GM06990 (cell line): ENCODE measurements at regions not wholly inside any gene's neighbourhood (a gene's known extent, or its start where the extent isn't known, plus 50 kb on each side); places are given as distances from the start of the nearest gene placed in this dataset.

Source experiments
- DNase-seq: peaks from one replicate; pipeline ENCODE4 v3.0.0-alpha.2; 2011; ENCODE audit not compliant: insufficient read length; ENCODE audit errors: extremely low read depth
- H3K27me3 ChIP-seq: replicated peaks from 2 replicates; pipeline ENCODE4 v1.6.0; 2011; ENCODE audit warnings: low read length; ENCODE audit not compliant: control insufficient read depth, insufficient read depth
- H3K36me3 ChIP-seq: 2 replicates; pipeline ENCODE4 v1.5.1; 2011; ENCODE audit warnings: low read length; ENCODE audit not compliant: control insufficient read depth, insufficient read depth
- H3K4me3 ChIP-seq: replicated peaks from 2 replicates; pipeline ENCODE4 v1.5.1; 2011; ENCODE audit warnings: low read depth, mild to moderate bottlenecking, control low read depth, low read length
- TF ChIP-seq, protein P1 (sequence below): IDR thresholded peaks from 2 replicates; pipeline ENCODE4 v1.5.1; 2011; ENCODE audit warnings: low read length, control low read depth, mild to moderate bottlenecking, inconsistent platforms; ENCODE audit not compliant: insufficient read depth, poor library complexity, severe bottlenecking

DNA sequence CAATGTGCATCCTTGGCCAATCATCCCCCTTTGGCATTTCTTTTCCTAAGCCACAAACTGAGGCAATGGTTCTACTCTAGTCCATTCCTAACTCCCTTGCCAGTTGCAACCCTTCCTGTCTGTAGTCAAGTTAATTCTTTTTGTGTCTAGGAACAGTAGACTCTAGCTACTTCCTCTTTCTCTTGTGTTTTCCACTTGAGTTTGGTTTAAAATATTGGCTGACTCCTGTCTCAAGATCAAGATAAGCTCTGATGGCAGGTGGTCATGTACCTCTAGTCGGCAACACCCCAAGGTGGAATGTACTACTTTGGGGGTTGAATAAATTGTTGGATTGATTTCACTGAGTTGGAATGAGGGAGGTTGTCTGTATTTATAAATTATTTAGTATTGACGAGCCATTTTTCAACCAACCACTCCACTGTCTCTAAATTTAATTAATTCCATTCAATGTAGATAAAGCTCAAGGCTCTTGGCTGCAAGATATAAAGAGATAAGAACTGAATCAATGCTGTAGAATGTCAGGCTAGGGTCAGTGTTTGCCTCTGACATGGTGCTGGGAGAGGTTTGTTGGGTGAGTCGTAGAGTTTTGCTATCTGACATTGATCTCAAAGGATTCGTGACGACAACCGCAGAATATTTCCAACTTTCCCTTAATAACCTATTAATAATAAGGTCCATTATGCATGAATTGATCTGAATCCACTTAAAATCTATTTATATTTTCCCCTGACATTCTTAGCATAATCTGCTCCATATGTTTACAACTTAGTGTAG lies 188.7 kb upstream of the APCDD1 start:
- Histone ChIP-seq H3K4me3 (no peak overlapping the region), H3K36me3 (no peaks in the 10 kb centered on the region), H3K27me3 (no peaks in the 10 kb centered on the region; the same call in none of the 2 replicates)
- TF ChIP-seq, protein P1, sequence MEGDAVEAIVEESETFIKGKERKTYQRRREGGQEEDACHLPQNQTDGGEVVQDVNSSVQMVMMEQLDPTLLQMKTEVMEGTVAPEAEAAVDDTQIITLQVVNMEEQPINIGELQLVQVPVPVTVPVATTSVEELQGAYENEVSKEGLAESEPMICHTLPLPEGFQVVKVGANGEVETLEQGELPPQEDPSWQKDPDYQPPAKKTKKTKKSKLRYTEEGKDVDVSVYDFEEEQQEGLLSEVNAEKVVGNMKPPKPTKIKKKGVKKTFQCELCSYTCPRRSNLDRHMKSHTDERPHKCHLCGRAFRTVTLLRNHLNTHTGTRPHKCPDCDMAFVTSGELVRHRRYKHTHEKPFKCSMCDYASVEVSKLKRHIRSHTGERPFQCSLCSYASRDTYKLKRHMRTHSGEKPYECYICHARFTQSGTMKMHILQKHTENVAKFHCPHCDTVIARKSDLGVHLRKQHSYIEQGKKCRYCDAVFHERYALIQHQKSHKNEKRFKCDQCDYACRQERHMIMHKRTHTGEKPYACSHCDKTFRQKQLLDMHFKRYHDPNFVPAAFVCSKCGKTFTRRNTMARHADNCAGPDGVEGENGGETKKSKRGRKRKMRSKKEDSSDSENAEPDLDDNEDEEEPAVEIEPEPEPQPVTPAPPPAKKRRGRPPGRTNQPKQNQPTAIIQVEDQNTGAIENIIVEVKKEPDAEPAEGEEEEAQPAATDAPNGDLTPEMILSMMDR, result no peak
- DNase-seq, result no peak

DNA sequence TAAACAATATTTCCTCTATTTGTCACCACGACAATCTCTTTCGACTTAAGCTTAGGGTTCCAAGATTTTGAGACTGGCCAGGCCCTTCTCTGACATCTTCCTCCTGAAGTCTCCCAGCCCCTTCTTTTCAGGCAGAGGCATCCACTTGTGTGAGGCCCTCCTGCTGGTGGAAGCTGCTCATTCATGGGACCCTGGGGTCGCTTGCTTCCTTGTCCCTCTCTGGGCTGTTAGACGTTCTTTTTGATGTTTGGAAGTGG lies 188.2 kb upstream of the APCDD1 start:
- TF ChIP-seq, protein P1, result no peak
- no peak overlapping the region for H3K4me3 ChIP-seq
- no peaks in the 10 kb centered on the region for H3K36me3 ChIP-seq
- DNase-seq, result no peak
- no peaks in the 10 kb centered on the region; the same call in none of the 2 replicates for H3K27me3 ChIP-seq

DNA sequence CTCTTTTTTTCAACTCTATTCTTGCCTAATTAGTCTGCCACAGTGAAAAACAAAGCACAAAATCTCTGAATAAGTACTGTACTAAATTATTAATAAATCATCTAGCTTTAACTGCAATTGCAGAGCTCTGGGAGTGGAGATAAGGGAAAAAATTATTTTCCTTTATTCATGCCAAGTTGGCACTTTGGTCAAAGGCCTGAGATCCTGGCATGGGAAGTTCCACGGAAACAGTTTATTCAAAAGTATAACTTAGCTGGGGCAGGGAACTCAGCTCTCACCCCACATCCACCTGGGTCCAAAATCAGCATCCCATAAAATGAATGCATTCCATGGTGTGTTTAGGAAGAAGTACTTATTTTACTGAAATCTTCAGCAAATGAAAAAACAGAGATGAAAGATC lies 185.2 kb upstream of the APCDD1 start:
- H3K4me3 ChIP-seq, result no peak overlapping the region
- DNase-seq, result no peak
- TF ChIP-seq, protein P1, result no peak
- no peaks in the 10 kb centered on the region; the same call in 1 of the 2 replicates for H3K27me3 ChIP-seq
- no peaks in the 10 kb centered on the region for H3K36me3 ChIP-seq

DNA sequence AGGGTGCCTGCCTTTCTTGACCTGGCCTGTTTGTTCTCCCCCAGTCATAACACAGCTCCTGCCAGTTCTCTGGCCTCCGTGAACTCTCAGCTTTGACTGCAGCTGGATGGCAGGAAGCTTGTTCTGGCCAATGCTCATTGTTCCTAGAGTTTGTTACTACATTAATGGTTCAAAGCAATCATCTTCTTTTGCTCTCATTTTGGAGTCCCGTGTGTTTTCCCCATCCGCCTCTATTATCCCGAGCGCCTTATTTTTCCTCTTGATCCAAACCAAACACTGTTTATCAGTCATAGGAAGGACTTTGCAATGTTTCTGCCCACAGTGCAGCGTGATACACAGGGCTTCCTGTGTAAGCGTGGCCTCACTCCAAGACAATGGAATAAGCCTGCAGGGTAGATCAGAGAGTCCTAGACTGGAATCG lies 184.3 kb upstream of the APCDD1 start:
- no peaks in the 10 kb centered on the region; the same call in 1 of the 2 replicates for H3K27me3 ChIP-seq
- no peak for DNase-seq
- TF ChIP-seq, protein P1, result no peak

DNA sequence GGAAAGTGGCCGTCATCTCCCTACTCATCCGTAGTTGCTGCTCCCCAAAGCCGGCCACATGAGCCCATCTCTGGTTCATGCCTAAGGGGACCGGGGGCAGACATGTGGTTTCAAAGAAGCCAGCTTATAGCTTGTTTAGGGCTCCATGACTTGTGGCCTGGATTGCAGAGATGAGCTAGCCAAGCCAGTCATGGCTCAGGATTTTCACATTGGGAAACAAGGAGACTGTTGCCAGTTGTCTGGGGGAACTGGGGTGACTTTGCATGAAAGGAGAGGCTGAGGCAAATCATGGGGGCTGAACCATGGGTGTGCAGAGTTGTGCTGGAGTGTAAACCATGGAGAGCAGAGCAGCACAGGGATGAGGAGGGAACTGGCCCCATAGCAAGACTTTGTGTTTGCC lies 183.0 kb upstream of the APCDD1 start:
- no peaks in the 10 kb centered on the region; the same call in none of the 2 replicates for H3K27me3 ChIP-seq
- no peak for DNase-seq
- H3K36me3 ChIP-seq, result no peaks in the 10 kb centered on the region
- TF ChIP-seq, protein P1, result no peak
- H3K4me3 ChIP-seq, result no peak overlapping the region

More for the DNA sequence above, 184.3 kb upstream of the APCDD1 start:
- no peak overlapping the region for H3K4me3 ChIP-seq
- H3K36me3 ChIP-seq, result no peaks in the 10 kb centered on the region
